ENCODE measurements at regions not wholly inside any gene's neighbourhood (a gene's known extent, or its start where the extent isn't known, plus 50 kb on each side); places are given as distances from the start of the nearest gene placed in this dataset.

- H3K4me1 ChIP-seq (ENCODE audit: insufficient read depth, poor library complexity, severe bottlenecking), result no peaks in the 10 kb centered on the region
- H3K9me3 ChIP-seq (ENCODE audit: severe bottlenecking), result no peaks in the 10 kb centered on the region
- H3K27me3 ChIP-seq (ENCODE audit: insufficient read depth, poor library complexity, severe bottlenecking), result no peaks in the 10 kb centered on the region
- no peak for DNase-seq (ENCODE audit: low spot score)
- TF ChIP-seq, protein P1, sequence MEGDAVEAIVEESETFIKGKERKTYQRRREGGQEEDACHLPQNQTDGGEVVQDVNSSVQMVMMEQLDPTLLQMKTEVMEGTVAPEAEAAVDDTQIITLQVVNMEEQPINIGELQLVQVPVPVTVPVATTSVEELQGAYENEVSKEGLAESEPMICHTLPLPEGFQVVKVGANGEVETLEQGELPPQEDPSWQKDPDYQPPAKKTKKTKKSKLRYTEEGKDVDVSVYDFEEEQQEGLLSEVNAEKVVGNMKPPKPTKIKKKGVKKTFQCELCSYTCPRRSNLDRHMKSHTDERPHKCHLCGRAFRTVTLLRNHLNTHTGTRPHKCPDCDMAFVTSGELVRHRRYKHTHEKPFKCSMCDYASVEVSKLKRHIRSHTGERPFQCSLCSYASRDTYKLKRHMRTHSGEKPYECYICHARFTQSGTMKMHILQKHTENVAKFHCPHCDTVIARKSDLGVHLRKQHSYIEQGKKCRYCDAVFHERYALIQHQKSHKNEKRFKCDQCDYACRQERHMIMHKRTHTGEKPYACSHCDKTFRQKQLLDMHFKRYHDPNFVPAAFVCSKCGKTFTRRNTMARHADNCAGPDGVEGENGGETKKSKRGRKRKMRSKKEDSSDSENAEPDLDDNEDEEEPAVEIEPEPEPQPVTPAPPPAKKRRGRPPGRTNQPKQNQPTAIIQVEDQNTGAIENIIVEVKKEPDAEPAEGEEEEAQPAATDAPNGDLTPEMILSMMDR (IDR thresholded peaks at IDR 0.05; ENCODE audit: poor library complexity, severe bottlenecking), result no peak
- no peak overlapping the region for H3K4me3 ChIP-seq (ENCODE audit: severe bottlenecking)
- no peak for ATAC-seq (ENCODE audit: low read depth)
- no peak overlapping the region for H3K27ac ChIP-seq (ENCODE audit: poor library complexity, severe bottlenecking)
- H3K36me3 ChIP-seq (ENCODE audit: low read depth), result no peaks in the 10 kb centered on the region
These were observed 301.1 kb upstream of the CDH11 start for GRCh38 chr16:65422934-65423333.

GRCh38 chr16:65421596-65421995, 299.7 kb upstream of the CDH11 start:
- DNase-seq (ENCODE audit: low spot score), result no peak
- Histone ChIP-seq H3K4me3 (ENCODE audit: severe bottlenecking) (no peak overlapping the region), H3K36me3 (ENCODE audit: low read depth) (no peaks in the 10 kb centered on the region), H3K9me3 (ENCODE audit: severe bottlenecking) (no peaks in the 10 kb centered on the region), H3K27me3 (ENCODE audit: insufficient read depth, poor library complexity, severe bottlenecking) (no peaks in the 10 kb centered on the region), H3K27ac (ENCODE audit: poor library complexity, severe bottlenecking) (no peak overlapping the region), H3K4me1 (ENCODE audit: insufficient read depth, poor library complexity, severe bottlenecking) (no peaks in the 10 kb centered on the region)
- TF ChIP-seq, protein P1 (IDR thresholded peaks at IDR 0.05; ENCODE audit: poor library complexity, severe bottlenecking), result no peak
- no peak for ATAC-seq (ENCODE audit: low read depth)

DNA sequence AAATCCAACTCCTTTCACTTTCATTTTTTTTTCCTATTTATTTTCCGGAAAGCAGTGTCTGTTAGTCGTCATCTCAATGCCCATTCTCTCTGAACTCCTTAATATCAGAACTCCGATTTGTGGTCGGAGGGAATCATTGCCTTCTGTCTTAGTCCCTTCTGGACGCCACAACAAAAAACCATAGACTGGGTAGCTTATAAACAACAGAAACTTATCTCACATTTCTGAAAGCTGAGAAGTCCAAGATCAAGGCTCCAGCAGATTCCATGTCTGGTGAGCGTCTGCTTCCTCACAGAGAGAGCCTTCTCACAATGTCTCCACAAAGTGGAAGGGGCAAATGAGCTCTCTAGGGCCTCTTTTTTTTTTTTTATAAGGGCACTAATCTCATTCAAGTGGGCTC, 296.6 kb upstream of the CDH11 start:
- Histone ChIP-seq H3K27me3 (ENCODE audit: insufficient read depth, poor library complexity, severe bottlenecking) (no peaks in the 10 kb centered on the region), H3K9me3 (ENCODE audit: severe bottlenecking) (no peaks in the 10 kb centered on the region), H3K4me3 (ENCODE audit: severe bottlenecking) (no peak overlapping the region), H3K27ac (ENCODE audit: poor library complexity, severe bottlenecking) (no peak overlapping the region), H3K36me3 (ENCODE audit: low read depth) (no peaks in the 10 kb centered on the region), H3K4me1 (ENCODE audit: insufficient read depth, poor library complexity, severe bottlenecking) (peaks cover 23% of the 10 kb centered on the region)
- DNase-seq (ENCODE audit: low spot score), result no peak
- ATAC-seq (ENCODE audit: low read depth), result no peak
- TF ChIP-seq, protein P1 (IDR thresholded peaks at IDR 0.05; ENCODE audit: poor library complexity, severe bottlenecking), result no peak

DNA sequence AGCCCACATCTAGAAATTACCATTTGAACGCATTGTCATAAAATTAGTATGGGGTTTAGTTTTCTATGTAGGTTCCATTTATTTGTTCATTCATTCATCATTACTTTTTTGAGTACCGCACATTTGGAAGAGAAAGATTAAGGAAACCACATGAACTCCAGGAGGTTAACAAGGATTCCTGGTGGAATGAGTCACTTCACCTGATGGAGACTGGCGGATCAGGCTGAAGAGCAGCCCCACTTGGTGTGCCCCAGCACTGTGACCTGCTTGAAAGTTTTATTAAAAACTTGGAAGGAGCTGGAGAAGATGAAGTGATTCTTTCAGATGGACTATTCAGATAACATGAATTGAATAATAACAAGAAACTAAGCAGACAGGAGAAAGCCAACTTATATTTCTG, 293.6 kb upstream of the CDH11 start:
- Histone ChIP-seq H3K36me3 (ENCODE audit: low read depth) (no peaks in the 10 kb centered on the region), H3K4me1 (ENCODE audit: insufficient read depth, poor library complexity, severe bottlenecking) (peaks cover 31% of the 10 kb centered on the region), H3K9me3 (ENCODE audit: severe bottlenecking) (no peaks in the 10 kb centered on the region), H3K4me3 (ENCODE audit: severe bottlenecking) (no peak overlapping the region), H3K27ac (ENCODE audit: poor library complexity, severe bottlenecking) (peak overlapping the region; percentile 50), H3K27me3 (ENCODE audit: insufficient read depth, poor library complexity, severe bottlenecking) (no peaks in the 10 kb centered on the region)
- DNase-seq (ENCODE audit: low spot score), result no peak
- ATAC-seq (ENCODE audit: low read depth), result peak; percentile 74
- TF ChIP-seq, protein P1 (IDR thresholded peaks at IDR 0.05; ENCODE audit: poor library complexity, severe bottlenecking), result no peak

- Histone ChIP-seq H3K36me3 (ENCODE audit: low read depth) (no peaks in the 10 kb centered on the region), H3K4me3 (ENCODE audit: severe bottlenecking) (no peak overlapping the region), H3K27ac (ENCODE audit: poor library complexity, severe bottlenecking) (peak overlapping the region; percentile 50), H3K27me3 (ENCODE audit: insufficient read depth, poor library complexity, severe bottlenecking) (no peaks in the 10 kb centered on the region), H3K9me3 (ENCODE audit: severe bottlenecking) (no peaks in the 10 kb centered on the region), H3K4me1 (ENCODE audit: insufficient read depth, poor library complexity, severe bottlenecking) (peaks cover 37% of the 10 kb centered on the region)
- ATAC-seq (ENCODE audit: low read depth), result peak; percentile 85
- TF ChIP-seq, protein P1 (IDR thresholded peaks at IDR 0.05; ENCODE audit: poor library complexity, severe bottlenecking), result no peak
- DNase-seq (ENCODE audit: low spot score), result peak; percentile 64
These were observed 292.6 kb upstream of the CDH11 start for GRCh38 chr16:65414284-65414984.
